ENCODE measurements at regions not wholly inside any gene's neighbourhood (a gene's known extent, or its start where the extent isn't known, plus 50 kb on each side); places are given as distances from the start of the nearest gene placed in this dataset.
"Not testable (repeated sequence)": the region's sequence is repeated elsewhere in the genome, so short reads cannot be mapped to it uniquely, and the experiment has no call there.

- Histone ChIP-seq H3K27ac (ENCODE audit: low read length) (no peak overlapping the region), H3K27me3 (ENCODE audit: low read depth, low read length) (no peaks in the 10 kb centered on the region), H3K4me1 (ENCODE audit: control insufficient read depth in 1 of 2, insufficient read depth in 2 of 2, low read length in 2 of 2) (no peaks in the 10 kb centered on the region), H3K9me3 (ENCODE audit: control insufficient read depth in 1 of 2, low read length in 2 of 2) (no peaks in the 10 kb centered on the region), H3K4me3 (ENCODE audit: low read depth in 1 of 2, low read length in 2 of 2) (no peak overlapping the region), H3K36me3 (ENCODE audit: control insufficient read depth in 1 of 2, insufficient read depth in 2 of 2, low read length in 2 of 2) (no peaks in the 10 kb centered on the region)
Observed at GRCh38 chr5:110965773-110966581, 105.5 kb upstream of the TSLP start.

- no peak overlapping the region for H3K27ac ChIP-seq (ENCODE audit: low read length)
- H3K27me3 ChIP-seq (ENCODE audit: low read depth, low read length) = no peaks in the 10 kb centered on the region
- H3K9me3 ChIP-seq (ENCODE audit: control insufficient read depth in 1 of 2, low read length in 2 of 2) = no peaks in the 10 kb centered on the region
- H3K4me3 ChIP-seq (ENCODE audit: low read depth in 1 of 2, low read length in 2 of 2) = no peak overlapping the region
- H3K36me3 ChIP-seq (ENCODE audit: control insufficient read depth in 1 of 2, insufficient read depth in 2 of 2, low read length in 2 of 2) = no peaks in the 10 kb centered on the region
- H3K4me1 ChIP-seq (ENCODE audit: control insufficient read depth in 1 of 2, insufficient read depth in 2 of 2, low read length in 2 of 2) = no peaks in the 10 kb centered on the region
Observed at GRCh38 chr5:110968246-110969005, 103.1 kb upstream of the TSLP start.

- Histone ChIP-seq H3K4me1 (ENCODE audit: control insufficient read depth in 1 of 2, insufficient read depth in 2 of 2, low read length in 2 of 2) (no peaks in the 10 kb centered on the region), H3K27ac (ENCODE audit: low read length) (no peak overlapping the region), H3K27me3 (ENCODE audit: low read depth, low read length) (no peaks in the 10 kb centered on the region), H3K9me3 (ENCODE audit: control insufficient read depth in 1 of 2, low read length in 2 of 2) (no peaks in the 10 kb centered on the region), H3K4me3 (ENCODE audit: low read depth in 1 of 2, low read length in 2 of 2) (no peak overlapping the region), H3K36me3 (ENCODE audit: control insufficient read depth in 1 of 2, insufficient read depth in 2 of 2, low read length in 2 of 2) (no peaks in the 10 kb centered on the region)
Observed at GRCh38 chr5:110969502-110969901, 102.0 kb upstream of the TSLP start.

- H3K9me3 ChIP-seq (ENCODE audit: control insufficient read depth in 1 of 2, low read length in 2 of 2) = no peaks in the 10 kb centered on the region
- H3K4me1 ChIP-seq (ENCODE audit: control insufficient read depth in 1 of 2, insufficient read depth in 2 of 2, low read length in 2 of 2) = peaks cover 0 to 3% of the 10 kb centered on the region in 2 donors
- no peak overlapping the region for H3K27ac ChIP-seq (ENCODE audit: low read length)
- no peaks in the 10 kb centered on the region for H3K27me3 ChIP-seq (ENCODE audit: low read depth, low read length)
- H3K36me3 ChIP-seq (ENCODE audit: control insufficient read depth in 1 of 2, insufficient read depth in 2 of 2, low read length in 2 of 2) = no peaks in the 10 kb centered on the region
- no peak overlapping the region for H3K4me3 ChIP-seq (ENCODE audit: low read depth in 1 of 2, low read length in 2 of 2)
Observed at GRCh38 chr5:110973510-110973909, 98.0 kb upstream of the TSLP start.

GRCh38 chr5:110977915-110978314 lies 93.6 kb upstream of the TSLP start:
- no peaks in the 10 kb centered on the region for H3K9me3 ChIP-seq (ENCODE audit: control insufficient read depth in 1 of 2, low read length in 2 of 2)
- H3K4me3 ChIP-seq (ENCODE audit: low read depth in 1 of 2, low read length in 2 of 2) = no peak overlapping the region
- no peak overlapping the region for H3K27ac ChIP-seq (ENCODE audit: low read length)
- H3K36me3 ChIP-seq (ENCODE audit: control insufficient read depth in 1 of 2, insufficient read depth in 2 of 2, low read length in 2 of 2) = no peaks in the 10 kb centered on the region
- no peaks in the 10 kb centered on the region for H3K27me3 ChIP-seq (ENCODE audit: low read depth, low read length)
- peaks cover 0 to 3% of the 10 kb centered on the region in 2 donors for H3K4me1 ChIP-seq (ENCODE audit: control insufficient read depth in 1 of 2, insufficient read depth in 2 of 2, low read length in 2 of 2)

GRCh38 chr5:110985882-110986281 lies 85.6 kb upstream of the TSLP start:
- not testable (repeated sequence) for H3K36me3 ChIP-seq (ENCODE audit: control insufficient read depth in 1 of 2, insufficient read depth in 2 of 2, low read length in 2 of 2); H3K27me3 ChIP-seq (ENCODE audit: low read depth, low read length)

GRCh38 chr5:110987573-110987972 lies 83.9 kb upstream of the TSLP start:
- not testable (repeated sequence) for H3K36me3 ChIP-seq (ENCODE audit: control insufficient read depth in 1 of 2, insufficient read depth in 2 of 2, low read length in 2 of 2); H3K4me3 ChIP-seq (ENCODE audit: low read depth in 1 of 2, low read length in 2 of 2); H3K9me3 ChIP-seq (ENCODE audit: control insufficient read depth in 1 of 2, low read length in 2 of 2); H3K27ac ChIP-seq (ENCODE audit: low read length); H3K4me1 ChIP-seq (ENCODE audit: control insufficient read depth in 1 of 2, insufficient read depth in 2 of 2, low read length in 2 of 2); H3K27me3 ChIP-seq (ENCODE audit: low read depth, low read length)

More at GRCh38 chr5:110985882-110986281, 85.6 kb upstream of the TSLP start:
- not testable (repeated sequence) for H3K9me3 ChIP-seq (ENCODE audit: control insufficient read depth in 1 of 2, low read length in 2 of 2); H3K27ac ChIP-seq (ENCODE audit: low read length); H3K4me3 ChIP-seq (ENCODE audit: low read depth in 1 of 2, low read length in 2 of 2); H3K4me1 ChIP-seq (ENCODE audit: control insufficient read depth in 1 of 2, insufficient read depth in 2 of 2, low read length in 2 of 2)

- no peaks in the 10 kb centered on the region for H3K36me3 ChIP-seq (ENCODE audit: control insufficient read depth in 1 of 2, insufficient read depth in 2 of 2, low read length in 2 of 2)
- no peaks in the 10 kb centered on the region for H3K9me3 ChIP-seq (ENCODE audit: control insufficient read depth in 1 of 2, low read length in 2 of 2)
- no peak overlapping the region for H3K4me3 ChIP-seq (ENCODE audit: low read depth in 1 of 2, low read length in 2 of 2)
- no peak overlapping the region for H3K27ac ChIP-seq (ENCODE audit: low read length)
- no peaks in the 10 kb centered on the region for H3K4me1 ChIP-seq (ENCODE audit: control insufficient read depth in 1 of 2, insufficient read depth in 2 of 2, low read length in 2 of 2)
- H3K27me3 ChIP-seq (ENCODE audit: low read depth, low read length) = no peaks in the 10 kb centered on the region
Observed at GRCh38 chr5:110996742-110997141, 74.8 kb upstream of the TSLP start.

- H3K36me3 ChIP-seq (ENCODE audit: control insufficient read depth in 1 of 2, insufficient read depth in 2 of 2, low read length in 2 of 2) = no peaks in the 10 kb centered on the region
- no peaks in the 10 kb centered on the region for H3K27me3 ChIP-seq (ENCODE audit: low read depth, low read length)
- no peaks in the 10 kb centered on the region for H3K4me1 ChIP-seq (ENCODE audit: control insufficient read depth in 1 of 2, insufficient read depth in 2 of 2, low read length in 2 of 2)
- H3K9me3 ChIP-seq (ENCODE audit: control insufficient read depth in 1 of 2, low read length in 2 of 2) = no peaks in the 10 kb centered on the region
- no peak overlapping the region for H3K4me3 ChIP-seq (ENCODE audit: low read depth in 1 of 2, low read length in 2 of 2)
- H3K27ac ChIP-seq (ENCODE audit: low read length) = no peak overlapping the region
Observed at GRCh38 chr5:111002036-111002435, 69.5 kb upstream of the TSLP start.

GRCh38 chr5:111003623-111004022 lies 67.9 kb upstream of the TSLP start:
- H3K36me3 ChIP-seq (ENCODE audit: control insufficient read depth in 1 of 2, insufficient read depth in 2 of 2, low read length in 2 of 2) = no peaks in the 10 kb centered on the region
- H3K27me3 ChIP-seq (ENCODE audit: low read depth, low read length) = no peaks in the 10 kb centered on the region
- no peaks in the 10 kb centered on the region for H3K9me3 ChIP-seq (ENCODE audit: control insufficient read depth in 1 of 2, low read length in 2 of 2)
- no peak overlapping the region for H3K4me3 ChIP-seq (ENCODE audit: low read depth in 1 of 2, low read length in 2 of 2)
- no peak overlapping the region for H3K27ac ChIP-seq (ENCODE audit: low read length)
- H3K4me1 ChIP-seq (ENCODE audit: control insufficient read depth in 1 of 2, insufficient read depth in 2 of 2, low read length in 2 of 2) = no peaks in the 10 kb centered on the region

GRCh38 chr5:111004291-111004690 lies 67.2 kb upstream of the TSLP start:
- Histone ChIP-seq H3K4me1 (ENCODE audit: control insufficient read depth in 1 of 2, insufficient read depth in 2 of 2, low read length in 2 of 2) (no peaks in the 10 kb centered on the region), H3K27me3 (ENCODE audit: low read depth, low read length) (no peaks in the 10 kb centered on the region), H3K4me3 (ENCODE audit: low read depth in 1 of 2, low read length in 2 of 2) (no peak overlapping the region), H3K27ac (ENCODE audit: low read length) (no peak overlapping the region), H3K9me3 (ENCODE audit: control insufficient read depth in 1 of 2, low read length in 2 of 2) (no peaks in the 10 kb centered on the region), H3K36me3 (ENCODE audit: control insufficient read depth in 1 of 2, insufficient read depth in 2 of 2, low read length in 2 of 2) (no peaks in the 10 kb centered on the region)
